ENCODE measurements at regions not wholly inside any gene's neighbourhood (a gene's known extent, or its start where the extent isn't known, plus 50 kb on each side); places are given as distances from the start of the nearest gene placed in this dataset.

- no peak for TF ChIP-seq CTCF (IDR thresholded peaks at IDR 0.05)
- TF ChIP-seq POLR2A (IDR thresholded peaks at IDR 0.05), result no peak
Measured at GRCh38 chr6:93120154-93120742, 299.1 kb downstream of the EPHA7 start.

All from body of pancreas (tissue), 4 donors.